ENCODE measurements at regions not wholly inside any gene's neighbourhood (a gene's known extent, or its start where the extent isn't known, plus 50 kb on each side); places are given as distances from the start of the nearest gene placed in this dataset.

DNA sequence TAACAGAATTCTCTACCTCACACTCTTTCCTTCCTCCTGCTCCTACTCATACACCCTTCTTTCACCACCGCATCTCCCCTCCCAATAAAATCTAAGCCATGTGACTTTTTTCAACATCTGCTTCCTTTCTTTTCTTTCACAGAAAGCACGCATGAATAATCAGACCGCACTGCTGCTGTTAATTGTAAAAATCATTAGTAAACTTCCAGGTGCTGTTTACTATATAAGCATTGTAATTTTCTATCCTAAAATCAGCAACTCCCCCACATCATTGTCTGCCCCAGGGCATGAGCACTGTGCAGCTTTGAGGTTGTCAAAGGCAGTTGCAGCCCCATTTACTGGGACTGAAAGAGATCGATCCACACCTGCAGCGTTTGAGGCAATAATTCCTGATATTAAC, 782.6 kb upstream of the ID2 start:
- no peak overlapping the region for H3K4me3 ChIP-seq (replicated peaks; ENCODE audit: low read depth, low read length)
- DNase-seq (ENCODE audit: low read depth), result no peak
- TF ChIP-seq, protein P1, sequence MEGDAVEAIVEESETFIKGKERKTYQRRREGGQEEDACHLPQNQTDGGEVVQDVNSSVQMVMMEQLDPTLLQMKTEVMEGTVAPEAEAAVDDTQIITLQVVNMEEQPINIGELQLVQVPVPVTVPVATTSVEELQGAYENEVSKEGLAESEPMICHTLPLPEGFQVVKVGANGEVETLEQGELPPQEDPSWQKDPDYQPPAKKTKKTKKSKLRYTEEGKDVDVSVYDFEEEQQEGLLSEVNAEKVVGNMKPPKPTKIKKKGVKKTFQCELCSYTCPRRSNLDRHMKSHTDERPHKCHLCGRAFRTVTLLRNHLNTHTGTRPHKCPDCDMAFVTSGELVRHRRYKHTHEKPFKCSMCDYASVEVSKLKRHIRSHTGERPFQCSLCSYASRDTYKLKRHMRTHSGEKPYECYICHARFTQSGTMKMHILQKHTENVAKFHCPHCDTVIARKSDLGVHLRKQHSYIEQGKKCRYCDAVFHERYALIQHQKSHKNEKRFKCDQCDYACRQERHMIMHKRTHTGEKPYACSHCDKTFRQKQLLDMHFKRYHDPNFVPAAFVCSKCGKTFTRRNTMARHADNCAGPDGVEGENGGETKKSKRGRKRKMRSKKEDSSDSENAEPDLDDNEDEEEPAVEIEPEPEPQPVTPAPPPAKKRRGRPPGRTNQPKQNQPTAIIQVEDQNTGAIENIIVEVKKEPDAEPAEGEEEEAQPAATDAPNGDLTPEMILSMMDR (IDR thresholded peaks at IDR 0.05; ENCODE audit: low read length, missing control alignments), result no peak

DNA sequence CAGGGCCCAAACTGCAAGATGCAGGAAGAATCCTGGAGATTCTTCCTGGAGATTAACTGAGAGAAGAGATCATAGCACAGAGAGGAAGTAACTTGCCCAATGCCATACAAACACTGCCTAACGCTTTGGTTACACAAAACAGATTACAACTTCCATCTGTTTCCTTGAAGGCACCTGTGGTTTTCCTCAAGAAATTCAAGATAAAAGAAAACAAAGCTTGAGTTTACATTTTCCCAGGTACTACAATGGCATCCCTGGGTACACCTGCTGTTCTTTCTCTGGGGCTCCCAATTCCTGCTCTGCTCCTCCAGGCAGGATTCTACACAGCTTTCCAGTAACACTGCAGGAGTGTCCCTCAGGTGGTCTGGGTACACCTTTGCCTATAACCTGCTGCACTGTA, 781.9 kb upstream of the ID2 start:
- no peak overlapping the region for H3K4me3 ChIP-seq (replicated peaks; ENCODE audit: low read depth, low read length)
- no peak for DNase-seq (ENCODE audit: low read depth)
- TF ChIP-seq, protein P1 (IDR thresholded peaks at IDR 0.05; ENCODE audit: low read length, missing control alignments), result no peak

DNA sequence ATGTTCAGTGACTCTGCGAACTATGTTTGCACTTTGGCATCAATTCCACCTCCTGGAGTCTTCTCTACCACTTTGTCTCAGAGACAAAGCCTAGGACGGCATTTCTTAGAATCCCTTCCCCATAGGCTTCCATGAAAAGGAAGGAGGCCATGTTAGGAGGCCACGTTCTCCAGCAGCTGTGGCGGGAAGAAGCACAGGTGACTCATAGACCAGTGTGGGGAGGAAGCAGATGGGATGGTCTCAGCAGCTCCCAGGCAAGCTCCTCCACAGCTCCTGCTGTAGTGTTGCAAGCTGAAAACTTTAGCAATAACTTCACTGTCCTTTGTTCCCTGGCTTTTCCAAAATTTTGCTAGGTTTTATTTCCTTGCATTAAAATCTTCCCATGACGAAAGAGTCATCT, 781.3 kb upstream of the ID2 start:
- DNase-seq (ENCODE audit: low read depth), result no peak

DNA sequence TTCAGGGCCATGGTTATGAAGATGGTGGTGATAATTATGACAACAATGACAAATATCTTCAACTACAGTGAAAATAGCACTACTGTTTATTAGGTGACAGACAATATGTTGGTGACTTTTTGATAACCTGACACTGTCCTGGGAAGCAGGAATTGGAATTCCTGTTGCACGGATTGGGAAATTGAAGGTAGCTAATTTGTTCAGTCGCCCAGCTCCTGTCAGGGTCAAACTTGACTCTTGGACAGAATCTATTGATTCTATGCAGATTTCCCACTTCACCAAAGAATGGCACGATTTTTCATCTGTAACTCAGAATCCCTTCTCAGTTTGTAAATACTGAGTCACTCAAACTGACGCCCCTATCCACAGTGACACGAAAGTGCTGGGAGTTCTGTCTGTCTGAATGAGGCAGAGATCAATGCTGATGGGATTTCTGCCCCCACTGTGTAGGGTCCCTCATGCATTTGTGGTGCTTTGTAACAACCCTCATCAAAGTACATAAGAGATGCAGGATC, 779.5 kb upstream of the ID2 start:
- no peak overlapping the region for H3K4me3 ChIP-seq (replicated peaks; ENCODE audit: low read depth, low read length)
- no peak for DNase-seq (ENCODE audit: low read depth)

More for the DNA sequence above, 781.3 kb upstream of the ID2 start:
- H3K4me3 ChIP-seq (replicated peaks; ENCODE audit: low read depth, low read length), result no peak overlapping the region
- TF ChIP-seq, protein P1 (IDR thresholded peaks at IDR 0.05; ENCODE audit: low read length, missing control alignments), result no peak

DNA sequence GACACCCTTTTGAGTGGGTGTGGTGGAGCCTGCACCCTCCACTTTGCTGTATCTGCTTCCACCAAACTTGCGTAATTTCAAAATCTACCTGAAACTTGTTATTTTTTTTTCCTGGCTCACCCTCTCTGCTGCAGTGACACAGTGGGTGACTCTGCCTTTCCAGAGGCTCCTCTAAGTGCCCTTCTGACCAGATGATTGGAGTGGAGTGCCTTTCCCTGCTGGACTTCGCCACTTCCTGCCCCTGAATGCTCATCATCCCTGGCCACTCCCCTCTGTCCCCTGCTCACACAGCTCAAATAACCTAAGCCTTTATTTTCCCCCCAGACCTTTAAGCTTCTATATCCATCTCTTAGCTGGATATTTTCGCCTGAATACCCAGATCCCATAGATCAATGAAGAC, 777.5 kb upstream of the ID2 start:
- no peak overlapping the region for H3K4me3 ChIP-seq (replicated peaks; ENCODE audit: low read depth, low read length)
- no peak for DNase-seq (ENCODE audit: low read depth)
- TF ChIP-seq, protein P1 (IDR thresholded peaks at IDR 0.05; ENCODE audit: low read length, missing control alignments), result no peak

More for the DNA sequence above, 779.5 kb upstream of the ID2 start:
- TF ChIP-seq, protein P1 (IDR thresholded peaks at IDR 0.05; ENCODE audit: low read length, missing control alignments), result no peak

DNA sequence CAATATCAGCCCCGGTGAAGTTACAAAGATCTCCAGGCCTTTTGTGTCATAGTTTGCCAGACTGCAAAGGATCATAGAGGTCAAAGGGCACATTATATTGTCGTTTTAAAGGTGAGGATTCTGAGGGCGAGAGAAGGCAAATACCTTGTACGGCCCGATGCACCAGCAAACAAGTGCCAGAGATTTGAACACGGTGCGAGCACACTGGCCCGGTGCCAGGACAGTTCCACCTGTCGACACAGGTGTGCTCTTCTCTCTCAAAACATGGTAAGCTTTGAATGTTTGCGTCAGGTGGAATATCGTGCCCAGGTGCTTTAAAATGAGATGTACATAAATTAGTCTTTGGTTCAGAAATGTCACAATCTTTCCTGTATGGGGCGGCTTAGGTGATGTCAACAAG, 776.1 kb upstream of the ID2 start:
- H3K4me3 ChIP-seq (replicated peaks; ENCODE audit: low read depth, low read length), result no peak overlapping the region
- no peak for DNase-seq (ENCODE audit: low read depth)
- TF ChIP-seq, protein P1 (IDR thresholded peaks at IDR 0.05; ENCODE audit: low read length, missing control alignments), result no peak

DNA sequence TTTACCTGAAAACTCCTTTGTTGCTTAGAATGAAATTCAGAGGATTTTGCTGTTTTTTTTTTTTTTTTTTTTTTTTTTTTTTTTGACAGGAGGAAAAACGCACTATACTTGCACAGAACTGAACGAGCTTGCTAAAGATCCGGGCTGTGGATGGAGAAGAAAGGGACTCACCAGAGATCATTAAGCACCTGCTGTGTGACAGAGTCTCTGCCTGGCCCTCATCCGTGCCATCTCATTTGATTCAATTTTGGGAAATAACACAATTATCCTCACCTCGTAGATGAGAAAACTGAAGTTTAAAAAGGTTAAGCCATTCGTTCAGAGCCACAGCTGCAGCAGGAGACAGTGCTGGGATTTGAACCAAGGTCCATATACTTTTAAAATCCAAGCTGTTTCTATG, 775.4 kb upstream of the ID2 start:
- TF ChIP-seq, protein P1 (IDR thresholded peaks at IDR 0.05; ENCODE audit: low read length, missing control alignments), result no peak
- no peak for DNase-seq (ENCODE audit: low read depth)
- no peak overlapping the region for H3K4me3 ChIP-seq (replicated peaks; ENCODE audit: low read depth, low read length)

All from fibroblast of pulmonary artery (primary cell).